ENCODE measurements at regions not wholly inside any gene's neighbourhood (a gene's known extent, or its start where the extent isn't known, plus 50 kb on each side); places are given as distances from the start of the nearest gene placed in this dataset.

GRCh38 chr1:208782186-208782585, 538.0 kb upstream of the PLXNA2 start:
- POLR2A ChIA-PET = no interaction called here
- CTCF ChIA-PET = no interaction called here
- TF ChIP-seq FOXK2 (IDR thresholded peaks at IDR 0.05) = no peak
- no peak for TF ChIP-seq NFRKB (IDR thresholded peaks at IDR 0.05)
- no peak for TF ChIP-seq ZNF384 (IDR thresholded peaks at IDR 0.05)
- TF ChIP-seq ARNT (IDR thresholded peaks at IDR 0.05) = no peak
- TF ChIP-seq ELF4 (IDR thresholded peaks at IDR 0.05) = no peak
- TF ChIP-seq BHLHE40 (IDR thresholded peaks at IDR 0.05; ENCODE audit: borderline replicate concordance) = no peak
- TF ChIP-seq SP1 (IDR thresholded peaks at IDR 0.05) = no peak
- TF ChIP-seq LEF1 (IDR thresholded peaks at IDR 0.05; ENCODE audit: borderline replicate concordance) = no peak
- TF ChIP-seq FOXM1 (IDR thresholded peaks at IDR 0.05; ENCODE audit: borderline replicate concordance) = no peak
- no peak for TF ChIP-seq L3MBTL2 (conservative IDR thresholded peaks at IDR 0.05)
- no peak for TF ChIP-seq TARDBP (IDR thresholded peaks at IDR 0.05)
- no peak for TF ChIP-seq CTBP1 (IDR thresholded peaks at IDR 0.05; ENCODE audit: borderline replicate concordance)
- TF ChIP-seq PKNOX1 (IDR thresholded peaks at IDR 0.05) = no peak
- no peak for TF ChIP-seq SUZ12 (IDR thresholded peaks at IDR 0.05)
- DNase-seq (ENCODE audit: extremely low spot score) = no peak

- ChIA-PET POLR2A (no interaction called here), CTCF (no interaction called here)
- DNase-seq (ENCODE audit: extremely low spot score) = no peak
- TF ChIP-seq FOXA1 (IDR thresholded peaks at IDR 0.05) (no peak), FOXM1 (IDR thresholded peaks at IDR 0.05; ENCODE audit: borderline replicate concordance) (no peak), LEF1 (IDR thresholded peaks at IDR 0.05; ENCODE audit: borderline replicate concordance) (no peak), L3MBTL2 (conservative IDR thresholded peaks at IDR 0.05) (no peak), HDGF (IDR thresholded peaks at IDR 0.05; ENCODE audit: borderline replicate concordance) (no peak), ARNT (IDR thresholded peaks at IDR 0.05) (no peak), TARDBP (IDR thresholded peaks at IDR 0.05) (no peak), FOXK2 (IDR thresholded peaks at IDR 0.05) (no peak), NFRKB (IDR thresholded peaks at IDR 0.05) (no peak)
Measured at GRCh38 chr1:208785629-208786028, 541.4 kb upstream of the PLXNA2 start.

GRCh38 chr1:208787219-208787618, 543.0 kb upstream of the PLXNA2 start:
- no peak for DNase-seq (ENCODE audit: extremely low spot score)
- ChIA-PET POLR2A (no interaction called here), CTCF (no interaction called here)
- TF ChIP-seq HDGF (IDR thresholded peaks at IDR 0.05; ENCODE audit: borderline replicate concordance) (no peak), PKNOX1 (IDR thresholded peaks at IDR 0.05) (no peak), ZNF384 (IDR thresholded peaks at IDR 0.05) (no peak), FOXA1 (IDR thresholded peaks at IDR 0.05) (no peak)

GRCh38 chr1:208788013-208788540, 543.9 kb upstream of the PLXNA2 start:
- ChIA-PET POLR2A (no interaction called here), CTCF (no interaction called here)

GRCh38 chr1:208791456-208791855, 547.3 kb upstream of the PLXNA2 start:
- DNase-seq (ENCODE audit: extremely low spot score) = no peak
- ChIA-PET POLR2A (no interaction called here), CTCF (no interaction called here)
- TF ChIP-seq FOXK2 (IDR thresholded peaks at IDR 0.05) = no peak
- TF ChIP-seq NFRKB (IDR thresholded peaks at IDR 0.05) = no peak
- TF ChIP-seq FOXA1 (IDR thresholded peaks at IDR 0.05) = no peak
- no peak for TF ChIP-seq PKNOX1 (IDR thresholded peaks at IDR 0.05)
- TF ChIP-seq L3MBTL2 (conservative IDR thresholded peaks at IDR 0.05) = no peak
- no peak for TF ChIP-seq ELF4 (IDR thresholded peaks at IDR 0.05)
- TF ChIP-seq TARDBP (IDR thresholded peaks at IDR 0.05) = no peak
- TF ChIP-seq HDGF (IDR thresholded peaks at IDR 0.05; ENCODE audit: borderline replicate concordance) = no peak
- TF ChIP-seq FOXM1 (IDR thresholded peaks at IDR 0.05; ENCODE audit: borderline replicate concordance) = no peak
- no peak for TF ChIP-seq LEF1 (IDR thresholded peaks at IDR 0.05; ENCODE audit: borderline replicate concordance)
- TF ChIP-seq CTBP1 (IDR thresholded peaks at IDR 0.05; ENCODE audit: borderline replicate concordance) = no peak
- TF ChIP-seq ARNT (IDR thresholded peaks at IDR 0.05) = no peak
- no peak for TF ChIP-seq SUZ12 (IDR thresholded peaks at IDR 0.05)
- TF ChIP-seq ZNF384 (IDR thresholded peaks at IDR 0.05) = no peak
- no peak for TF ChIP-seq BHLHE40 (IDR thresholded peaks at IDR 0.05; ENCODE audit: borderline replicate concordance)
- no peak for TF ChIP-seq SP1 (IDR thresholded peaks at IDR 0.05)

More at GRCh38 chr1:208788013-208788540, 543.9 kb upstream of the PLXNA2 start:
- DNase-seq (ENCODE audit: extremely low spot score) = no peak
- no peak for TF ChIP-seq FOXK2 (IDR thresholded peaks at IDR 0.05)
- no peak for TF ChIP-seq SUZ12 (IDR thresholded peaks at IDR 0.05)
- no peak for TF ChIP-seq SP1 (IDR thresholded peaks at IDR 0.05)
- no peak for TF ChIP-seq FOXM1 (IDR thresholded peaks at IDR 0.05; ENCODE audit: borderline replicate concordance)
- TF ChIP-seq BHLHE40 (IDR thresholded peaks at IDR 0.05; ENCODE audit: borderline replicate concordance) = no peak
- no peak for TF ChIP-seq L3MBTL2 (conservative IDR thresholded peaks at IDR 0.05)
- no peak for TF ChIP-seq LEF1 (IDR thresholded peaks at IDR 0.05; ENCODE audit: borderline replicate concordance)
- TF ChIP-seq CTBP1 (IDR thresholded peaks at IDR 0.05; ENCODE audit: borderline replicate concordance) = no peak
- no peak for TF ChIP-seq ELF4 (IDR thresholded peaks at IDR 0.05)
- no peak for TF ChIP-seq NFRKB (IDR thresholded peaks at IDR 0.05)
- TF ChIP-seq ZNF384 (IDR thresholded peaks at IDR 0.05) = no peak
- no peak for TF ChIP-seq HDGF (IDR thresholded peaks at IDR 0.05; ENCODE audit: borderline replicate concordance)
- no peak for TF ChIP-seq TARDBP (IDR thresholded peaks at IDR 0.05)
- TF ChIP-seq ARNT (IDR thresholded peaks at IDR 0.05) = no peak

- no peak for DNase-seq (ENCODE audit: extremely low spot score)
- ChIA-PET POLR2A (no interaction called here), CTCF (no interaction called here)
- TF ChIP-seq LEF1 (IDR thresholded peaks at IDR 0.05; ENCODE audit: borderline replicate concordance) (no peak), ELF4 (IDR thresholded peaks at IDR 0.05) (no peak), FOXK2 (IDR thresholded peaks at IDR 0.05) (no peak), ARNT (IDR thresholded peaks at IDR 0.05) (no peak), FOXM1 (IDR thresholded peaks at IDR 0.05; ENCODE audit: borderline replicate concordance) (no peak), PKNOX1 (IDR thresholded peaks at IDR 0.05) (no peak), SUZ12 (IDR thresholded peaks at IDR 0.05) (no peak), SP1 (IDR thresholded peaks at IDR 0.05) (no peak), NFRKB (IDR thresholded peaks at IDR 0.05) (no peak), L3MBTL2 (conservative IDR thresholded peaks at IDR 0.05) (no peak), BHLHE40 (IDR thresholded peaks at IDR 0.05; ENCODE audit: borderline replicate concordance) (no peak), ZNF384 (IDR thresholded peaks at IDR 0.05) (no peak), CTBP1 (IDR thresholded peaks at IDR 0.05; ENCODE audit: borderline replicate concordance) (no peak), TARDBP (IDR thresholded peaks at IDR 0.05) (no peak)
Measured at GRCh38 chr1:208793861-208794345, 549.7 kb upstream of the PLXNA2 start.
